ENCODE measurements at regions not wholly inside any gene's neighbourhood (a gene's known extent, or its start where the extent isn't known, plus 50 kb on each side); places are given as distances from the start of the nearest gene placed in this dataset.

GRCh38 chr3:193861012-193861411 lies 268.0 kb downstream of the OPA1 start:
- no peak for TF ChIP-seq POLR2A (IDR thresholded peaks at IDR 0.05; ENCODE audit: low read depth, low read length)
- TF ChIP-seq POLR2AphosphoS5 (IDR thresholded peaks at IDR 0.05; ENCODE audit: low read depth, low read length) = no peak

Measured in GM12892 (cell line).